Activated B cell treated with CpG ODN at 0.5 μM for 24 hours (primary cell): ENCODE measurements at regions not wholly inside any gene's neighbourhood (a gene's known extent, or its start where the extent isn't known, plus 50 kb on each side); places are given as distances from the start of the nearest gene placed in this dataset.

ENCODE experiments used
- ATAC-seq: fragments of 200-7000 bp; cut with Tn5 transposase; one replicate; pipeline ENCODE4 v1.10.0; 2021; ENCODE audit warnings: low read depth, mild to moderate bottlenecking, moderate library complexity
- CTCF ChIA-PET: fragments of 350-600 bp; sonication (Branson Sonifier 250); formaldehyde crosslinking; loops from one replicate; lab custom pipeline; 2021; ENCODE audit warnings: antibody characterized with exemption; lab: Charles Lee
- POLR2A ChIA-PET: fragments of 350-600 bp; sonication (Branson Sonifier 250); formaldehyde crosslinking; loops from one replicate; lab custom pipeline; 2021; ENCODE audit warnings: antibody characterized with exemption; lab: Charles Lee
- DNase-seq: peaks from one replicate; pipeline ENCODE4 v3.0.0; 2022
- H3K27ac Mint-ChIP-seq: one replicate; pipeline ENCODE4 v1.8.0; 2020; ENCODE audit warnings: mixed read lengths
- H3K27me3 Mint-ChIP-seq: one replicate; pipeline ENCODE4 v1.8.0; 2021; ENCODE audit warnings: mixed read lengths
- H3K36me3 Mint-ChIP-seq: one replicate; pipeline ENCODE4 v1.8.0; 2021; ENCODE audit warnings: low read depth, mixed read lengths
- H3K4me1 Mint-ChIP-seq: one replicate; pipeline ENCODE4 v1.8.0; 2021; ENCODE audit warnings: mixed read lengths
- H3K4me3 Mint-ChIP-seq: one replicate; pipeline ENCODE4 v1.8.0; 2020; ENCODE audit warnings: mild to moderate bottlenecking, mixed read lengths
- H3K9me3 Mint-ChIP-seq: one replicate; pipeline ENCODE4 v1.8.0; 2020; ENCODE audit warnings: mixed read lengths
- CTCF ChIP-seq: fragments of 200-600 bp; IDR thresholded peaks from one replicate; pipeline ENCODE4 v1.8.0; 2022; ENCODE audit warnings: antibody characterized with exemption, mild to moderate bottlenecking
- intact Hi-C: fragments of 100-400 bp; cut with micrococcal nuclease; formaldehyde crosslinking; loops from one replicate; pipeline ENCODE4 v1.15.1; 2024

- CTCF ChIA-PET = no interaction called here
- H3K36me3 Mint-ChIP-seq = no peaks in the 10 kb centered on the region
- POLR2A ChIA-PET = no interaction called here
- ATAC-seq (no peak), DNase-seq (no peak)
- no peaks in the 10 kb centered on the region for H3K27me3 Mint-ChIP-seq
- H3K9me3 Mint-ChIP-seq = peaks cover 13% of the 10 kb centered on the region
- intact Hi-C loops = no loop called here
- H3K4me1 Mint-ChIP-seq = no peaks in the 10 kb centered on the region
- no peak overlapping the region for H3K4me3 Mint-ChIP-seq
- no peak overlapping the region for H3K27ac Mint-ChIP-seq
- no peak for TF ChIP-seq CTCF
Measured at GRCh38 chr6:98471444-98471843, 362.9 kb upstream of the POU3F2 start.

- TF ChIP-seq CTCF = no peak
- ATAC-seq = no peak
- POLR2A ChIA-PET = no interaction called here
- Mint-ChIP-seq H3K4me3 (no peak overlapping the region), H3K27ac (no peak overlapping the region), H3K9me3 (peaks cover 2% of the 10 kb centered on the region), H3K27me3 (no peaks in the 10 kb centered on the region), H3K4me1 (no peaks in the 10 kb centered on the region), H3K36me3 (no peaks in the 10 kb centered on the region)
- intact Hi-C loops = no loop called here
- CTCF ChIA-PET = no interaction called here
- no peak for DNase-seq
Measured at GRCh38 chr6:98477231-98477630, 357.1 kb upstream of the POU3F2 start.

GRCh38 chr6:98484696-98485095 is 349.7 kb upstream of the POU3F2 start:
- H3K27ac Mint-ChIP-seq = no peak overlapping the region
- DNase-seq = no peak

GRCh38 chr6:98485593-98485992 is 348.8 kb upstream of the POU3F2 start:
- Mint-ChIP-seq H3K27me3 (no peaks in the 10 kb centered on the region), H3K36me3 (no peaks in the 10 kb centered on the region), H3K27ac (no peak overlapping the region), H3K4me1 (no peaks in the 10 kb centered on the region), H3K4me3 (no peak overlapping the region), H3K9me3 (no peaks in the 10 kb centered on the region)
- intact Hi-C loops = no loop called here
- DNase-seq (no peak), ATAC-seq (no peak)
- no peak for TF ChIP-seq CTCF
- CTCF ChIA-PET = no interaction called here
- POLR2A ChIA-PET = no interaction called here

More at GRCh38 chr6:98484696-98485095, 349.7 kb upstream of the POU3F2 start:
- CTCF ChIA-PET = no interaction called here
- no peak for ATAC-seq
- no peaks in the 10 kb centered on the region for H3K9me3 Mint-ChIP-seq
- H3K27me3 Mint-ChIP-seq = no peaks in the 10 kb centered on the region
- intact Hi-C loops = no loop called here
- no peak overlapping the region for H3K4me3 Mint-ChIP-seq
- POLR2A ChIA-PET = no interaction called here
- H3K36me3 Mint-ChIP-seq = no peaks in the 10 kb centered on the region
- no peaks in the 10 kb centered on the region for H3K4me1 Mint-ChIP-seq
- TF ChIP-seq CTCF = no peak

GRCh38 chr6:98486057-98486456 is 348.3 kb upstream of the POU3F2 start:
- TF ChIP-seq CTCF = no peak
- ATAC-seq = no peak
- ChIA-PET CTCF (no interaction called here), POLR2A (no interaction called here)
- Mint-ChIP-seq H3K27me3 (no peaks in the 10 kb centered on the region), H3K4me3 (no peak overlapping the region), H3K9me3 (no peaks in the 10 kb centered on the region), H3K4me1 (no peaks in the 10 kb centered on the region), H3K27ac (no peak overlapping the region), H3K36me3 (no peaks in the 10 kb centered on the region)
- no peak for DNase-seq
- intact Hi-C loops = no loop called here
